NOMO-1 treated with dmso at 0.1 percent for 144 hours (cell line): ENCODE measurements at regions not wholly inside any gene's neighbourhood (a gene's known extent, or its start where the extent isn't known, plus 50 kb on each side); places are given as distances from the start of the nearest gene placed in this dataset.
"Not testable (repeated sequence)": the region's sequence is repeated elsewhere in the genome, so short reads cannot be mapped to it uniquely, and the experiment has no call there.

Source experiments
- DNase-seq: peaks from one replicate; lab custom pipeline; 2025; ENCODE audit not compliant: unreplicated experiment; lab: John Stamatoyannopoulos, UW

DNA sequence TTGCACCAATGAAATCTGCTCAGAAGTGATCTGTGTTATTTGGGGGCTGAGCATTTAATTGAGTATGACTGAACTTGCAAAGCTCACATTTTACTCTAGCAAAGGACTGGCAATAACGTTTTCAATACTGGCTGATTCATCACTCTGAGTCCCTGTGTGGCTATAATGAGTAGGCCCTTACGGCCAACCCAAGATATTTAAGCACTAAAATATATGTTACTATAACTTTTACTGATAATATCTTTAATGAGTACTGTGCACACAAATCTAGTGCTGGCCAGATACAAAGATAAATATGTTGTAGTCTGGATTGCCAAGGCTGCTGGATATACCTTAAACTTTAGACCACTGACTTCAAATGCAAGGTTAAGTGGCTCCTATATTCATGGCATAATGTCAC is 436.4 kb upstream of the KCNMB2 start:
- DNase-seq: no peak

DNA sequence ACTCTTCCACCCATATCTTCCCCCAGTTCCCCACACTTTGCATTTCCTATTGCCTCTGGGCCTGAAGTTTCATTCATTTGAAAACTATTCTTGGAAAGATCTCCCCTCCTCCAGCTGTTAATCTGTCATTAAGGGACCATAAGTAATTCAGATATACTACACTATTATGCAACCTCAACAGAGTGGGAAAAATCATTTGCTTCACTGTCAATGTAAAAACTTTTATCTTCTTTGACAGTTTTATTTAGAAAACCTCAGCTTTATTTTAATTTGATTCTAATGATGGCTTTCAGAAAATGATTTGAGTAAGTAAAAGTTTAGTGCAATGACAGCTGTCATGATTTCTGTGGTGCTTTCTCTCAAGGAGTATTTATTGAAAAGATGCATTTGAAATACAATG is 435.3 kb upstream of the KCNMB2 start:
- no peak for DNase-seq

DNA sequence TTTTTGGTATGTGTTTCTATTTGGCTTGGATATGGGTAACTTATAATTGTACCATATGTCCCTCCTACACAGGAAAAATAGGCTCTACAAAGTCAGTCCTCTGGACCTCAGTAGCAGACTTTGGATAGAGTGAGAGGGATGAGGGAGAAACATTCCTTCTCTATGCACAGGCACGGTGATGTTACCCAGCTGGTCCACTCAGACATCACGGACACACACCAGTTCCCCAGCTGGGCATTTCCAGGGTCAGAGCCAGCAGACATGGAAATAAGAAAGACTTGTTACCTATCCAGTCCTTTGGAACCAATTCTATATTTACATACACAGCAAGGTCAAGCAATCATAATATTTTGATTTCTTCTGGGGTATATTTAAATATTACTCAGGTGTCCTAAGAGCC is 433.1 kb upstream of the KCNMB2 start:
- DNase-seq: no peak

DNA sequence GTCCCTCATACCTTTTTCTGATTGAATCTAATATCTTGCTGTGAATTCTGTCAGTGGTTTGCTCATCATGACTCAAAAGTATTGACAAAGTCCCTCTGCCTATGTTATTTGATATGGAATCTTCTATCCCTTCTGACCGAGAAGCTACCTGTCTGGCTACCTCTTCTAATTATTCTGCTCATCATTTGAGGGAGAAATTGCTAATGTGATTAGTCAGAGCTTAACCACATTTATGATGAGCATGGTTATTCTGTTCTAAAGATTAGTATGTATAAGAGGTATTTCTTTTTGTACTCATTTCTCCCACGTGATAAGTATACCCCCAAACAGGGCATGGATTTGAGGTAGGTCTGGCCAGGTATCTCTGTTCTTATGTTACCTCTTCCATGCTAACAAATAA is 428.4 kb upstream of the KCNMB2 start:
- DNase-seq: no peak

DNA sequence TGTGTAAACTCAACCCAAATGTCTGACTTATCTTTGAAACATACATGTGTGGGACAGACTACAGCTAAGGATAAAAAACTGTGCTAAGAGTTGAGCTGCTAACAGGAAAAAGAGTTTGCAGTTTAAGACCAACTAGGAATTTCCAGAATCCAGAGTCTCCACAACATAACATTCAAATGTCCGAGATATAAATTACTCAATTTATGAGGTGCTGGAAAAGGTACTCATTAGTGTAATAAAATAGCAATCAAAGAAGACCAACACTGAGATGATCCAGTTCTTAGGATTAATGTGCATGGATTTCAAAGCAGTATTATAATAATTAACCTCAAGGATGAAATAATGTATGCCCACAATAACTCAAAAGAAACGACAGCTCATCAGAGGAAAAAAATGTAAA is 426.5 kb upstream of the KCNMB2 start:
- no peak for DNase-seq

DNA sequence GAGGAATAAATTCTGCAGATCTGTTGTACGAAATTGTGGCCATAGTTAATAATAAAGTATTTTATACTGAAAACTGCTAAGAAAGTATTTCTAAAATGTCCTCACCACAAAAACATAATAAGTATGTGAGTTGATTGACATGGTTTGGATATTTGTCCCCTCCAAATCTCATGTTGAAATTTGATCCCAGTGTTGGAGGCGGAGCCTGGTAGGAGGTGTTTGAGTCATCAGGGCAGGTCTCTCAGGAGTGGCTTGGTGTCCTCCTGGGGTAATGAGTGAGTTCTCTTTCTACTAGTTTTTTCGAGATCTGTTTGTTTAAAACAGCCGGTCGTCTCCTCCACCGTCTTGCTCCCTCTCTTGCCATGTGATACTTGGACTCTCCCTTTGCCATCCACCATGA is 424.1 kb upstream of the KCNMB2 start:
- DNase-seq: no peak

DNA sequence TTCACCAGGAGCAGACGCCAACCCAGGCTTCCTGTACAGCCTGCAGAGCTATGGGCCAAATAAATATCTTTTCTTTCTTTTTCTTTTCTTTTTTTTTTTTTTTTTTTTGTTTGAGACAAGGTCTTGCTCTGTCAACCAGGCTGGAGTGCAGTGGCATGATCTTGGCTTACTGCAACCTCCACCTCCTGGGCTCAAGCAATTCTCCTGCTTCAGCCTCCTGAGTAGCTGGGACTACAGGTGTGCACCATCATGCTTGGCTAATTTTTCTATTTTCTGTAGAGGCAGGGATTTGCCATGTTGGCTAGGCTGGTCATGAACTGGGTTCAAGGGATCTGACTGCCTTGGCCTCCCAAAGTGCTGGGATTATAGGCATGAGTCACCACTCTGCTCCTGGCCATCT is 423.7 kb upstream of the KCNMB2 start:
- not testable (repeated sequence) for DNase-seq

DNA sequence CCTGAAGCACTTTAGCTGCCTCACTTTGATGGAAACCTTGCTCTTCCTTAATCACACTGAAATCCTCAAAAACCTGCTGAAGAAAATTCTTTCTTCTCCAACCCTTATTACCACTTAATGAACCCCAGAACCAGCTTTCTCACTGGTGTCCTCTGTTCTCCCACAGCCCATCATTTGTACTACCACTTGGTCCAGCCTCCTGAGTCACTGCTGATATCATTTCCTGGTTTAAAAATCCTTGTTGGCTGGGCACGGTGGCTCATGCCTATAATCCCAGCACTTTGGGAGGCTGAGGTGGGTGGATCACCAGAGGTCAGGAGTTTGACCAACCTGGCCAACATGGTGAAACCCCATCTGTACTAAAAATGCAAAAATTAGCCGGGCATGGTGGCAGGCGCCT is 418.6 kb upstream of the KCNMB2 start:
- DNase-seq: no peak

DNA sequence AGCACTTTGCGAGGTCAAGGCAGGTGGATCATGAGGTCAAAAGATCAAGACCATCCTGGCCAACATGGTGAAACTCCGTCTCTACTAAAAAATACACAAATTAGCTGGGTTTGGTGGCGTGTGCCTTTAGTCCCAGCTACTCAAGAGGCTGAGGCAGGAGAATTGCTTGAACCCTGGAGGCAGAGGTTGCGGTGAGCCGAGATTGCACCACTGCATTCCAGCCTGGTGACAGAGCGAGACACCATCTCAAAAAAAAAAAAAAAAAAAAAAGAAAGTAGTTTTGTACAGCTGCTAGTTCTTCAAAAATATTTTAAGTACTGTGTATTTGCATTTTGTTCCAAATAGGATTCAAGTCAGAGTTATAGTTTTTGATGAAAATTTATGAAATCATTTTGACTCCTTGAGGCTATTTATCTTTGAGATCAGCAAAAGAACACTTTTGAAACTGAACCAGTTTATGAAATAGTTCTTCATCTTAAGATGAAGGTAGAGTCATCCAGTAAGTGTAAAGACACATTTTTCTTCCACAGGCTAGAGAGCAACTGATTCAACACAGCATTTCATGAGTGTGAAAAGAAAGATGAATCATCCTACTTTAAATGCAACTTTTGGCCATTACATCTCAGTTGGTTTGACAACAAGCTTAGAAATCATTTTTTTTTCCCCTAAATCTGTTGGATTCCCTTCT is 416.5 kb upstream of the KCNMB2 start:
- not testable (repeated sequence) for DNase-seq

DNA sequence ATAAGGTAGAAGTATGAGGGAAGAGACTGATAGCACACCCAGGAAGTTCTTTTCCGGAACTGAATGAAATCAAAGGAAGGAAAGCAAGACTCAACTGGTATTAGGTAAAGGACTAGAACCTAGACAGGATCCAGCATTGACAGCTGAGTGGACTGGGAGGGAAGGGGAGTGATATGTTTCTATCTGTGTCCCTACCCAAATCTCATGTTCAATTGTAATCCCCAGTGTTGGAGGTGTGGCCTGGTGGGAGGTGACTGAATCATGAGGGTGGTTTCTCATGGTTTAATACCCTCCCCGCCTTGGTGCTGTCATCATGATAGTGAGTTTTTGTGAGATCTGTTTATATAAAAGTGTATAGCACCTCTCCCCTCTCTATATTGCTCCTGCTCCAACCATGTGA is 415.9 kb upstream of the KCNMB2 start:
- no peak for DNase-seq

DNA sequence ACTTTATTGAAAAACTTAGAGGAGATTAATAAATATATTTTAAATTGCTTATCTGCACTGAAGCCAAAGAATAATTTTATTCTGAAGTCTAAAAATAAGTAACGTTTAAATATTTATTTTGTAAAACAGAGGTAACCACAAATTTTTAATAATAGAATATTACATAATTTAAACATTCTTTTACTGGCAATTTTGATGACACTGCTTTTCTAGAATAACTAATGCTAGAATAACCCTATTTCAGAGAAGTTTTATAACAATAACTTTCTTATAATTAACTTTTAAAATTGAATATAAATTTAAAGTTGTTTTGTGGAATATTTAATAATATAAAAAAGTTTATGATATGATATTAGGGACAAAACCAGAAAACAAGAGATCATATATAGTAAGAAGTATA is 409.6 kb upstream of the KCNMB2 start:
- DNase-seq: no peak

DNA sequence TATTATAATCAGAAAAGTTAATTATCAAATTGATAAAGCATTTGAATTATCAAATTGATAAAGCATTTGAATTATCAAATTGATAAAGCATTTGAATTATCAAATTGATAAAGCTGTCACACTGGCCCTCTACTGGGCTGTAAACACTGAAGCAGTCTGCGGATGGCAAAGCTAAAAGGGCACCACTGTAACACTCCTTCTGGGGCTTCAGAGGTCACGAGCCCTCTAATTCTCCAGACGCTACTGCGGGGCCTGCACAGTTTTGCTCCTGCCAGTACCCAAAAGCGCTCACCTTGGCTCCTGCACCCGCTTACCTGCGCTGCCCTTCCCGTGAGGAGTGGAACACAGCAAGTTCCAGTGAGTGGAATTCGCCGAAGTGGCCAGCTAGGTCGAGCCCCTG is 409.0 kb upstream of the KCNMB2 start:
- no peak for DNase-seq

DNA sequence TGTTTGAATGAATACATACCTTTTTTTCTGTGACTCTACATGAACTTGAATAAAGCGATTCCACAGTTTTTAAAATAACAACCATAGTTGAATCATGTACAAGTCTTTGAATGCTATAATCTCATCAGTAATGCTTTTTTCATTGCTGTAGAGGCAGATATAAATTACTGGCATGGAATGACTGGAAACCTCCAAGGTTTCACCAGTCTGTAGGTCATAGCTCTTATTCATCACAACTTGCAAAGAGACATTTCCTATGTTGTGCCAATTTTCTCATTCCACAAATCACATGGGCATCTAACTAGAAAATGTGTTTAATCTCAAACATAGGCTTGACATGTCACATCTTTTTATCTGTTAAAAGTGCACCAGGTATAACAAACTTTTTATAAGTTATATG is 407.1 kb upstream of the KCNMB2 start:
- no peak for DNase-seq

DNA sequence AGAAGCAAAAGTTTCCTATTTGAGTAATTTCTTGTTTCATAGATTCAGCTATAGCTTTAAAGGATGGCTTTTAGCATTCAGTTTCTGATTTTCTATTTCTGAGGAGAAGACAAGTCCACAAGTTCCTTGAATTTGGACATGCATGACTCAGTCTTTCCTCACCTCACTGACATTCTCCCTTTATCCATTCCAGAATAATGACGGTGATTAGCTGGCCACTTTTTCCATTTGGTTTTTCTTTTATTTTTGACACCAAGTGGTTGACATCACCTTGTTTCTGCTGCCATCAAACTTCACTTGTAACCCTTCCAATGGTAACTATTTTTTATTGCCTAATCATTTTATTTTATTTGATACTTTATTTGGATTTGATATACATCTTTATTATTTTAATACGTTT is 404.4 kb upstream of the KCNMB2 start:
- DNase-seq: no peak

DNA sequence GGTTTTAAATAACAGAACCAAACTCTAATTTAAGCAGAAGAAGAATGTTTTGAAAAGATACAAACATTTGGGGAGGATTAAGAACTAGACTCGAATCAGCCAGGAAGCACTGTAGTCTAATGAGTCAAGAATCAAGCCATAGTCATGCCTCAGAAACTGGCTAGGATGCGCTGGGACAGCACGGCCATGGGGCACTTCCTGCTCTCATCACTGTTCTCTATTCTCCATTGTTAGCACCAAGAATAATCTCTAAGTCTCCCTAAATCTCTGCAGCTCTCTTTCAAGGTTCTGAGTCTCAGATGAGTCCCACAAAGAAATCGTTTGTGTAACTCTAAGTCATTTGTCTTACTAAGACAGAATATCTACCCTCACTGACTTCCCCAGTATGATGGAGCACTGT is 399.0 kb upstream of the KCNMB2 start:
- no peak for DNase-seq

DNA sequence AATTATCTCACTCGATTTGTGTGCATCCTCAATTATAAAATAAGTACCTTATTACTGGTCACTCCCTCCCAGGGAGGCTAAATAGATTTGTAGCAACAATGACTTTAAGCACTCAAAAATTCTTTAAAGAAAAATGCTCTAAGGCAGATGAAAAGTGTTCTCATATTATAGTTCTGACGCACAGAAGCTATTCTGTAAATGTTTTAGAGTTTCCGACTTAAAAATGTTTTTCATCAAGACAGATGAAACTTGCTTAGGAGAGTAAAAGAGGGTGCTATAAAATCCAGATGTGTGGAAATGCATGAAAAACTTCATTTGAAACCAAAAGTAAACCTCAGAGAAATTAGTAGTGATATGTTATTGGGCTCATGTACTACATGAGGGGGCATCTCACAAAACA is 398.4 kb upstream of the KCNMB2 start:
- DNase-seq: no peak

DNA sequence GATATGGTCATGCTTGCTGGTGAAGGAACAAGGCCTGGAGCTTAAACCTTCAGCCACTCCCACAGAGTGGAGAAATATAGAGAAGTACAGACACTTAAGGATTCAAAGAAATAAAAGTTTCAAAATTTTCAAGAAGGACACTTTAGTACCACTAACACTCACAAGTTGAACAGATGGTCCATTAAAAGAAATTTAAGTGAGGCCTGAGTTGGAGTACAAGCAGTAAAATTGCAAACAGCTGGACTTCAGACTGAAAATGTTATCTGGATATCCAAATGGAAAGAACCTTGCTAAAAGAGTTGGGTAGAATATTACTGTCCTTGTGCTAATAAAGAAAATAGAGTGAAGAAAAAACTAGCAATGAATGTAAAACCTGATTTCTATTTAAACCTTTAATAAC is 397.1 kb upstream of the KCNMB2 start:
- DNase-seq: no peak

DNA sequence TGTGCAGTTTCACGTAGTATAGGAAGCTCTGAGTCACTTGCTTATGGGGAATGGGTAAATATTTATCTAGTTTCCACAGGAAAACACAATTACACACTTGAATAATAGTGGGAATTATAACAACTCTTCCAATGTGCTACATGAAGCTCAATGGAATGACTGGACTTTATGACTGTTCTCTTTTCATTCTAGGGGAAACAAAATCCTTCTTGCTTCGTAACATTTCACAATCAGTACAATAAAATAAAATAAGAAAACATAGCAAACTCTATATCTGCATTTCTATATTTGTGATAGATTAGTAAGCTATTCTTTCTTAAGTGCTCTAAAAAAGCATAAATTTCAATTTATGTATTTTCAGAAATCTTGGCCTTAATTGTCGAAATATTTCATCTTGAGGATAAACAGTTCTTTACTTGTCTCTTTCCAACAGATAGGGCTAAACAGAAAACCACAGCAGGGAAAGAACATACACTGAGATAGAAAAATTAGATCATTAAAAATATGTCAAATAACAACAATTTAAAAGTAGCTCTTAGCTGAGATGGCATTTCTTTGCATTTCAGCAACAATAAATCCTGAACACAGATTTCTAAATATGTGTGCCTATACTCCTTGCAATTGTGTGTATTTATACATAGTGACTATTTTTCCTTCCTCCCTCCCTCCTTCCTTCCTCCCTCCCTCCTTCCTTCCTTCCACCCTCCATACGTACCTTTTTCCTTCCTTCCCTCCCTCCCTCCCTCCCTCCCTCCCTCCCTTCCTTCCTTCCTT is 395.5 kb upstream of the KCNMB2 start:
- DNase-seq: no peak

DNA sequence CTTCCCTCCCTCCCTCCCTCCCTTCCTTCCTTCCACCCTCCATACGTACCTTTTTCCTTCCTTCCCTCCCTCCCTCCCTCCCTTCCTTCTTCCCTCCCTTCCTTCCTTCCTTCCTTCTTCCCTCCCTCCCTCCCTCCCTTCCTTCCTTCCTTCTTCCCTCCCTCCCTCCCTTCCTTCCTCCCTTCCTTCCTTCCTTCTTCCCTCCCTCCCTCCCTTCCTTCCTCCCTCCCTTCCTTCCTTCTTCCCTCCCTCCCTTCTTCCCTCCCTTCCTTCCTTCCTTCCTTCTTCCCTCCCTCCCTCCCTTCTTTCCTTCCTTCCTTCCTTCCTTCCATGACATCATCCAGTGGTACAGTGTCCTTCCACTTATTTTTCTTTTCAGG is 394.9 kb upstream of the KCNMB2 start:
- DNase-seq: not testable (repeated sequence)

DNA sequence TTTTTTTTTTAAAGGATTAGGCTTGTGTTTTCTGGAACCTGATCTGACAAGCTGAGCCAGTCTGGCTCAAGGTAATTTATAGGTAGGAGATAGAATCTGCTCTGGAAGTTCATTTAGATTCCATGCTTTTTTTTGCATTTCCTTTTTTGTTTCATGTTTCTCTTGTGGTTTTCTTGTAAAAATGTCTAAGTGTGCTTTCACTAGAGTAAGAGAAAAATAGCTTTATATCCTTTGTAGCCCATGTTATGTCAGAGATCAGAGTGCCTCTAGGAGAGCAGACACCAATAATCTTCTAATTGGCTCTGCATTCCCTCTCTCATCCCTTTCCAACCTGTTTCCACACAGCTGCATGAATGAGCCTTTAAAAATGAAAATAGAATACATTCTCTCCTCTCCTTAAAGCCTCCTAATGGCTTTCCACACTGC is 389.8 kb upstream of the KCNMB2 start:
- DNase-seq: no peak

DNA sequence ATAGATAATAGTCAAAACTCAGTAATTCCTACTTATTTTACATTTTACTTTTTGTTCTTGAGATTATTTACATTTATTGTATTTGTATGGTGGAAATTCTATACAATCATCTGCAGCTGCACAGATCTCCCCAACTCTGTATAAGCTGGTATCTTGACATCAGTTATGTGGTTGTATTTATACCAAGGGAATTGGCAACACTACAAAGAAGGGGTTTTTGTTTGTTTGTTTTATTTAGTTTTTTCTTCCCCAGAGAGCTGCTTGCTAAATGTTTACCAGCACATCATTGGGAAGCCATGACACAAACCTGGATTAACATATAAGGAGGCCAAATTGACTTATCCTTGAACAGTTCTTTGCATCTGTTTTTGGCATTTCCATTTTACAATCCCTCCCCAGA is 389.2 kb upstream of the KCNMB2 start:
- DNase-seq: no peak

DNA sequence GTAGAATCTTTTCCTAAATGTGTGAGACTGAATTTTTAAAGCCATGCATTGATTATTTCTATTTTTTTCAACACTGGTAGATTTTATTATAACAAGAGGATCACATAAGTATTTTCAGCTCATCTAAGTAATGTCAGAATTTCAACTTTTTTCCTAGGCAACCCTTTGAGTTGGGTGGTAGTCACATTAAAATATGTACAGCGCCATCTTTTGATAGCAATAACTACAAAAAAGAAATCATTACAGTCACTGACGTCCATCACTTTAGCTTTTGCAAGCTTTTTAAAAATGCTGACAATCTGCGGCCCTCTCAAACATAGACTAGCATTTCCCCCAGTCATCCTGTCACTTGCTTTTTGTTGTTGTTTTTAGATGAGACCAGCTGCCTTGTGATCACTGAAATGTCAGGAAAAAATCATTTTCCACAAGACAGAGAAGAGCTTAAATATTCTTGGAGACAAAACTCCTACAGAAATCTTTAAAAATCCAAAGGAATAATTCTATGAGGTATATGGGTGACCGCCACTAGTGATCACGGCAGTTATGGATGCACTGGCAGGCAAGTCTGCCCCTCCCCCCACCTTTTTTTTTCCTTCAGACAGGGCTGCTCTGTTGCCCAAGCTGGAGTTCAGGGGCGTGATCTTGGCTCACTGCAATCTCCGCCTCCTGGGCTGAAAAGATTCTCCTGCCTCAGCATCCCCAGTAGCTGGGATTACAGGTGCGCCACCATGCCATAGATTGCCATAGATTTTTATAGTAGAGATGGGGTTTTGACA is 384.0 kb upstream of the KCNMB2 start:
- no peak for DNase-seq
